HepG2 (cell line): ENCODE measurements at regions not wholly inside any gene's neighbourhood (a gene's known extent, or its start where the extent isn't known, plus 50 kb on each side); places are given as distances from the start of the nearest gene placed in this dataset.

Experiments
- ATAC-seq: fragments of 200-7000 bp; cut with Tn5 transposase; 3 replicates; pipeline ENCODE4 v1.9.1; 2020; ENCODE audit warnings: mild to moderate bottlenecking, moderate library complexity
- BruUV-seq: library from RNA; stranded (reverse); fragments of 400-500 nt; replicated peaks from 2 replicates; lab custom pipeline; 2021; lab: Mats Ljungman, UMichigan
- CTCF ChIA-PET: fragments of 300-600 bp; formaldehyde crosslinking; extraction: SDS; loops from one replicate; lab custom pipeline; 2021; ENCODE audit warnings: low total read pairs, inconsistent platforms, low intra/inter-chr PET ratio; lab: Yijun Ruan, JAX
- POLR2A ChIA-PET: fragments of 350-600 bp; sonication (Branson Sonifier 250); formaldehyde crosslinking; loops from one replicate; lab custom pipeline; 2020; ENCODE audit warnings: antibody characterized with exemption, inconsistent platforms; lab: Yijun Ruan, JAX
- DNase-seq: peaks from one replicate; pipeline ENCODE4 v3.0.0-alpha.2; 2015; ENCODE audit warnings: low spot score
- FAIRE-seq: peaks from 3 replicates; lab custom pipeline; 2011; peaks lifted over from hg19 to GRCh38; lab: Jason Lieb, UNC
- H2AFZ ChIP-seq: one replicate; pipeline ENCODE4 v1.6.1; 2011; ENCODE audit warnings: low read length, inconsistent platforms
- H3K27ac ChIP-seq: fragments of 300-600 bp; 3 replicates; pipeline ENCODE4 v1.8.0; 2011; ENCODE audit warnings: mixed run types, mild to moderate bottlenecking, mixed read lengths, low read length, inconsistent platforms; ENCODE audit not compliant: insufficient read depth; ENCODE audit errors: extremely low read length
- H3K27me3 ChIP-seq, 2 experiments: fragments of 200-600 bp in 1 of 2; 2 replicates in 1 of 2; 3 replicates in 1 of 2; pipeline versions ENCODE4 v1.6.0 to v1.8.0; 2011; ENCODE audit warnings: low read length in 2 of 2, mild to moderate bottlenecking in 2 of 2, moderate library complexity in 2 of 2, inconsistent platforms in 1 of 2; ENCODE audit not compliant: insufficient read depth in 2 of 2, control insufficient read depth in 1 of 2
- H3K36me3 ChIP-seq, 2 experiments: fragments of 200-600 bp in 1 of 2; replicated peaks in 1 of 2; 2 replicates in 1 of 2; 3 replicates in 1 of 2; pipeline versions ENCODE4 v1.5.1 to v1.8.0; 2011; ENCODE audit warnings: low read length in 2 of 2, inconsistent platforms in 1 of 2; ENCODE audit not compliant: insufficient read depth in 2 of 2, control insufficient read depth in 1 of 2
- H3K4me1 ChIP-seq: 2 replicates; pipeline ENCODE4 v1.5.1; 2012; ENCODE audit warnings: low read length, inconsistent platforms; ENCODE audit not compliant: insufficient read depth
- H3K4me2 ChIP-seq: 2 replicates; pipeline ENCODE4 v1.6.0; 2011; ENCODE audit warnings: low read depth, low read length, inconsistent platforms
- H3K4me3 ChIP-seq, 3 experiments: fragments of 200-600 bp in 1 of 3; sonication (generic), shearing (Covaris generic) in 1 of 3; replicated peaks in 1 of 3; 2 replicates each; pipeline ENCODE4 v1.5.1; 2011 to 2016; ENCODE audit warnings: low read length in 3 of 3, inconsistent platforms in 2 of 3, low read depth in 2 of 3, mild to moderate bottlenecking in 2 of 3, control low read depth in 1 of 3, mixed read lengths in 1 of 3; ENCODE audit not compliant: insufficient read depth in 1 of 3
- H3K79me2 ChIP-seq: one replicate; pipeline ENCODE4 v1.6.1; 2011; ENCODE audit warnings: low read length, inconsistent platforms; ENCODE audit not compliant: insufficient read depth
- H3K9ac ChIP-seq: 2 replicates; pipeline ENCODE4 v1.6.0; 2011; ENCODE audit warnings: mild to moderate bottlenecking, low read depth, low read length, inconsistent platforms; ENCODE audit not compliant: insufficient read depth
- H3K9me3 ChIP-seq: 2 replicates; pipeline ENCODE4 v1.5.1; 2012; ENCODE audit warnings: mild to moderate bottlenecking, low read length
- H4K20me1 ChIP-seq: 2 replicates; pipeline ENCODE4 v1.6.0; 2011; ENCODE audit warnings: inconsistent platforms, mild to moderate bottlenecking, low read length, moderate library complexity; ENCODE audit not compliant: insufficient read depth
- ATF6 ChIP-seq: sonication (generic); formaldehyde crosslinking; conservative IDR thresholded peaks from 2 replicates; pipeline ENCODE4 v1.4.0; 2020; ENCODE audit warnings: missing genetic modification reagents
- HOXA3 ChIP-seq: sonication (generic); formaldehyde crosslinking; IDR thresholded peaks from 2 replicates; pipeline ENCODE4 v1.5.0; 2020; ENCODE audit warnings: missing genetic modification reagents
- MAF1 ChIP-seq: sonication (generic); formaldehyde crosslinking; IDR thresholded peaks from 2 replicates; pipeline ENCODE4 v1.5.0; 2020; ENCODE audit warnings: missing genetic modification reagents, borderline replicate concordance
- NFE2L2 ChIP-seq: fragments of 150-350 bp; IDR thresholded peaks from 2 replicates; pipeline ENCODE4 v1.6.1; 2014; ENCODE audit warnings: low read length
- PRDM10 ChIP-seq: sonication (generic); formaldehyde crosslinking; IDR thresholded peaks from 2 replicates; pipeline ENCODE4 v1.4.0; 2020; ENCODE audit warnings: low read depth, missing genetic modification reagents
- RAD21 ChIP-seq: fragments of 450-650 bp; formaldehyde crosslinking; IDR thresholded peaks from 2 replicates; pipeline ENCODE4 v1.5.0; 2020; ENCODE audit warnings: mild to moderate bottlenecking
- RARG ChIP-seq: sonication (generic); formaldehyde crosslinking; IDR thresholded peaks from 2 replicates; pipeline ENCODE4 v1.4.0; 2020; ENCODE audit warnings: low read depth, mild to moderate bottlenecking, missing genetic modification reagents
- STAT5B ChIP-seq: sonication (generic); formaldehyde crosslinking; IDR thresholded peaks from 2 replicates; pipeline ENCODE4 v1.4.0; 2020; ENCODE audit warnings: missing genetic modification reagents
- TBP ChIP-seq: sonication (generic); formaldehyde crosslinking; IDR thresholded peaks from 2 replicates; pipeline ENCODE4 v1.5.0; 2020; ENCODE audit warnings: missing genetic modification reagents
- ZNF609 ChIP-seq: sonication (generic); formaldehyde crosslinking; IDR thresholded peaks from 2 replicates; pipeline ENCODE4 v1.4.0; 2020; ENCODE audit warnings: mild to moderate bottlenecking, missing genetic modification reagents, borderline replicate concordance
- ZNF883 ChIP-seq: sonication (generic); formaldehyde crosslinking; IDR thresholded peaks from 2 replicates; pipeline ENCODE4 v1.5.1; 2020; ENCODE audit warnings: mild to moderate bottlenecking, missing genetic modification reagents; ENCODE audit errors: not compliant biosample characterization
- WGBS: methylation state at CpG from one replicate; pipeline ENCODE4 v1.1.6; 2017; ENCODE audit warnings: low lambda C conversion rate; 5-methylcytosine and 5-hydroxymethylcytosine counted together
- in situ Hi-C: cut with HindIII; loops from 2 replicates; pipeline ENCODE4 v1.10.0; 2017; ENCODE audit warnings: low pct_unique_long_range_greater_than_20kb; ENCODE audit not compliant: extremely low pct_ligation_motif_present
- intact Hi-C: fragments of 100-400 bp; cut with micrococcal nuclease; formaldehyde crosslinking; loops from one replicate; pipeline ENCODE4 v1.10.0; 2022; ENCODE audit not compliant: unreplicated experiment

- TF ChIP-seq NFE2L2 (no peak), STAT5B (CRISPR knock-in tag) (no peak), PRDM10 (CRISPR knock-in tag) (no peak), RAD21 (CRISPR knock-in tag) (no peak), MAF1 (no peak)
Measured at GRCh38 chr1:69320757-69321211, 246.9 kb upstream of the LRRC7 start (continued).

- DNase-seq (no peak), ATAC-seq (no peak), FAIRE-seq (no peak)
- Histone ChIP-seq H3K9me3 (peaks cover 42% of the 10 kb centered on the region; the same call in 1 of the 2 replicates), H3K9ac (no peak overlapping the region), H3K27ac (no peak overlapping the region), H3K27me3 (no peaks in the 10 kb centered on the region), H3K4me3 (no peak overlapping the region), H3K4me2 (no peak overlapping the region), H4K20me1 (no peaks in the 10 kb centered on the region), H3K4me1 (no peaks in the 10 kb centered on the region), H3K36me3 (no peaks in the 10 kb centered on the region), H2AFZ (no peak overlapping the region), H3K79me2 (no peaks in the 10 kb centered on the region)
- ChIA-PET CTCF (no interaction called here), POLR2A (no interaction called here)
- WGBS = 0% methylated on average over 1 of the region's 1 CpG
- in situ Hi-C loops (no loop called here), intact Hi-C loops (no loop called here)
- no peak for TF ChIP-seq ZNF883 (CRISPR knock-in tag)
- no peak for TF ChIP-seq ATF6 (CRISPR knock-in tag)
- TF ChIP-seq ZNF609 (CRISPR knock-in tag) = no peak
- TF ChIP-seq TBP (CRISPR knock-in tag) = no peak
- no peak for TF ChIP-seq HOXA3
- no peak for TF ChIP-seq RAD21 (CRISPR knock-in tag)
- TF ChIP-seq RARG (CRISPR knock-in tag) = no peak
- no TSS peak for BruUV-seq
Measured at GRCh38 chr1:69321311-69321710, 246.4 kb upstream of the LRRC7 start.
